Jurkat, Clone E6-1 (cell line): ENCODE measurements at regions not wholly inside any gene's neighbourhood (a gene's known extent, or its start where the extent isn't known, plus 50 kb on each side); places are given as distances from the start of the nearest gene placed in this dataset.

Source experiments
- DNase-seq: peaks from one replicate; pipeline ENCODE4 v3.0.0-alpha.2; 2011; ENCODE audit warnings: low read depth, low spot score
- H3K4me3 ChIP-seq: 2 replicates; pipeline ENCODE4 v1.5.1; 2011; ENCODE audit warnings: mild to moderate bottlenecking, low read length, control low read depth, moderate library complexity

- DNase-seq = no peak
- H3K4me3 ChIP-seq = no peak overlapping the region
Observed at GRCh38 chr4:123870216-123870876, 473.8 kb downstream of the SPRY1 start.

DNA sequence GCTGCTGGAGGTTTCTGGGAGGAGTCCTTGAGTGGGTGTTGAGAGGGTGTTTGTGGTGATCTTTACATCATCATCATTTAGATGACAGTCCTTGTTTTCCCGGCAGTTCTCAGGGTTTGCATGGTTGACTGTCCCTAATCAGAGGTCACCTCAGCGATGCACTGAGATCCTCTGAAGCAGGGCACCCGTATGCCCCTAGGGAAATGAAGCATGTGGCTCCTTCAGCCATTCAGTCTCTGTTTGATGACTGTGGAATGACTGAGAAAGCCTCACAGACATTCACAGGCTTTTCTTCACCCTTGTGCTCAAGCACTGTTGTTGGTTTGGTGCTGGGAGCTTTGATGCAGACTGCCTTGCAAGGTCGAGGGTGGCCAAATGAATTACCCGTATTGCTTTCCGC, 474.7 kb downstream of the SPRY1 start:
- H3K4me3 ChIP-seq = no peak overlapping the region
- no peak for DNase-seq

- no peak for DNase-seq
- no peak overlapping the region for H3K4me3 ChIP-seq
Observed at GRCh38 chr4:123874063-123874462, 477.5 kb downstream of the SPRY1 start.

- DNase-seq = no peak
- H3K4me3 ChIP-seq = no peak overlapping the region
Observed at GRCh38 chr4:123876143-123876542, 479.5 kb downstream of the SPRY1 start.

- DNase-seq = no peak
- H3K4me3 ChIP-seq = no peak overlapping the region
Observed at GRCh38 chr4:123876671-123877101, 480.1 kb downstream of the SPRY1 start.

DNA sequence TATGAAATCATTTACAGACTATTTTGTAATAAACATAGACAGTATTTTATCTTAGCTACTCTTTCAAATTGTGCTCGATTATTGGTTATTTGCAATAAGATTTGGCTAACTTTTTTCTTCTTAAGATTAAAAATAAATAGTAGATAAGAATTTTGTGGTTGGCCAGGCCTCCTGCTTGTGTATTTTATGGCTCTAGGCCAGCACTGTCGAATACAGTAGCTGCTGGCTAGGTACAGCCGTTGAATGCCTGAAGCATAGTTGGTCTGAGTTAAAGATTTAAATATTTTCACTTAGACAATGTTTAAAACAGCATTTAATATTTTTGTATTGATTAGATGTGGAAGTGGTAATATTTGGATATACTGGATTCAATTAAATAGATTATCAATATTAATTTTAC, 481.0 kb downstream of the SPRY1 start:
- H3K4me3 ChIP-seq = no peak overlapping the region
- DNase-seq = no peak

- DNase-seq = no peak
- no peak overlapping the region for H3K4me3 ChIP-seq
Observed at GRCh38 chr4:123878976-123879375, 482.4 kb downstream of the SPRY1 start.

GRCh38 chr4:123880631-123881030, 484.0 kb downstream of the SPRY1 start:
- no peak overlapping the region for H3K4me3 ChIP-seq
- no peak for DNase-seq

- H3K4me3 ChIP-seq = no peak overlapping the region
- no peak for DNase-seq
Observed at GRCh38 chr4:123884922-123885321, 488.3 kb downstream of the SPRY1 start.

DNA sequence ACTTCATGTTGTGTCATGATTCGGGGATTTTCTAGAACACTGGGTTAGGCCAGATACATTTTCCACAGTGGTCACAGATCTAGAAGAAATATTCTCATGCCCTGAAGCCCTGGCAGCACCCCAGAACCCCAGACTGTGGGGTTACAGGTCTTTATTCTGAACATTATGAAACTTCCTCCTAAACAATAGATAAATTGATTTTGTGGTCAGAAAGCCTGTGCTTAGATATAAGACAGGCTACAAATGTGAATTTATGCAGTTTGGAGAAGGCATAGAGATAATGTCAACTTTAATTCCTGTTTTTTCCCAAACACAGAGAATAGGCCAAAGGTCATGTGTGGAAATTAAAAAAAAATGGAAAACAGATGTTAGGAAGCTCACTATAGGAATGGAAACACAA, 492.9 kb downstream of the SPRY1 start:
- no peak for DNase-seq
- H3K4me3 ChIP-seq = no peak overlapping the region

- DNase-seq = no peak
Observed at GRCh38 chr4:123890889-123891288, 494.3 kb downstream of the SPRY1 start.

GRCh38 chr4:123891881-123892280, 495.3 kb downstream of the SPRY1 start:
- DNase-seq = no peak
- H3K4me3 ChIP-seq = no peak overlapping the region

More at GRCh38 chr4:123890889-123891288, 494.3 kb downstream of the SPRY1 start:
- no peak overlapping the region for H3K4me3 ChIP-seq

- DNase-seq = no peak
- H3K4me3 ChIP-seq = no peak overlapping the region
Observed at GRCh38 chr4:123892368-123892976, 495.9 kb downstream of the SPRY1 start.

GRCh38 chr4:123893011-123893981, 496.7 kb downstream of the SPRY1 start:
- DNase-seq = no peak
- no peak overlapping the region for H3K4me3 ChIP-seq

GRCh38 chr4:123896446-123897071, 500.0 kb downstream of the SPRY1 start:
- no peak overlapping the region for H3K4me3 ChIP-seq
- DNase-seq = no peak

DNA sequence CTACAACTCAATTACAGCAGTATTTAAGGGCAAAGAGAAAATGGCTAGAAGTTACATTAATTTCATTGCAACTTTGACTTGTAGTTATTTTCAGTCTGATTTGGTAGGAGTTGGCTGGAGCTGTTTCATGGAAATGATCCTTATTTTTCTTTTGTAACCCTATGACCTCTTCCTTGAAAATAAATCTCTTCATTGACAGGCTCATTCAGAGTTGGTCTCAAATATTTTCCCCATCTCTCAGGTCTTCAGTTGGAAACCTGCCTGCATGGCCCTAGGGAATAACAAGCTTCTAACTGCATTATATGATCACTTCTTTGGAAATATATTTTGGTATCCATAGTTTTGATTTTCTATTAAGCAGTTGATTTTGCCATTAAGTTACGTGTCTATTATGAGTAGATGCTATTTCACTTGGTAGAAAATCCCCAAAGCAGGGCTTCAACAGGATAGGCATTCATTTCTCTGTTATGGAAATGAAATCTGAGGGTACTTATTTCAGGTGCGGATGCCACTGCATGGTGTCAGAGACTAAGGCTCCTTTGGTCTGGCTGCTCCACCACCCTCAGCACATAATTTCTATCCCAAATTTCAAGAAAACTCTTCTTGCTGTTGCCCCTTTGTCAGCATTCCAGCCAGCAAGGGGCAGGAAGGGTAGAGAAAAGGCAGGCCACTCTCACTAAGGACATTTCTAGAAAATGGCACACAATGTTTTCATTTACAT, 502.5 kb downstream of the SPRY1 start:
- DNase-seq = no peak
- H3K4me3 ChIP-seq = no peak overlapping the region

DNA sequence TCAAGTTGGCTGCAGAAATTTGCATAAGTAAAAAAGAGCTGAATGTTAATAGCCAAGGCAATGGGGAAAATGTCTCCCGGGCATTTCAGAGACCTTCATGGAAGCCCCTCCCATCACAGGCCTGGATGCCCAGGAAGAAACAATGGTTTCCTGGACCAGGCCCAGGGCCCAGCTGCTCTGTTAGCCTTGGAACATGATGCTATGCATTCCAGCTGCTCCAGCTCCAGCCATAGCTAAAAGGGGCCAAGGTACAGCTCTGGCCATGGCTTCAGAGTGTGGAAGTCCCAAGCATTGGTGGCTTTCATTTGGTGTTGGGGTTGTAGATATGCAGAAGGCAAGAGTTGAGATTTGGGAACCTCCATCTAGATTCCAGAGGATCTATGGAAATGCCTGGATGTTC, 508.3 kb downstream of the SPRY1 start:
- no peak for DNase-seq
- H3K4me3 ChIP-seq = no peak overlapping the region

- no peak overlapping the region for H3K4me3 ChIP-seq
- no peak for DNase-seq
Observed at GRCh38 chr4:123913598-123913997, 517.0 kb downstream of the SPRY1 start.

DNA sequence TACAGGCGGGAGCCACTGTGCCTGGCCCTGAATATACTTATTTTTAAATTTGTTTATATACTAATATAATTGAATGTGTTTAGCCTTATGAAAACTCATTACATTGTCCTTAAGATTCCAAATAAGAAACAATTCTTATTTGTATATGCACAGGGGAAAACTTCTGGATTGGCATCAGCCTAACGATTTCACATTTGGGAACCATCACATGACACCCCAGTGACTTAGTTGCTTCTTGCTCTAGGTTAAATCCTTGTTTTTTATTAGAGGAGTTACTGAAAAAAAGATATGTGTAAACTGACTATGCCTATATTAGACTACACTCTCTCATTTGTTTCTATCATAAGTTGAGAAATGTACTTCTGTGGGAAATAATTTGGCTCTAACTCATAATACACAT, 520.2 kb downstream of the SPRY1 start:
- no peak overlapping the region for H3K4me3 ChIP-seq
- no peak for DNase-seq
